ENCODE measurements at regions not wholly inside any gene's neighbourhood (a gene's known extent, or its start where the extent isn't known, plus 50 kb on each side); places are given as distances from the start of the nearest gene placed in this dataset.

DNA sequence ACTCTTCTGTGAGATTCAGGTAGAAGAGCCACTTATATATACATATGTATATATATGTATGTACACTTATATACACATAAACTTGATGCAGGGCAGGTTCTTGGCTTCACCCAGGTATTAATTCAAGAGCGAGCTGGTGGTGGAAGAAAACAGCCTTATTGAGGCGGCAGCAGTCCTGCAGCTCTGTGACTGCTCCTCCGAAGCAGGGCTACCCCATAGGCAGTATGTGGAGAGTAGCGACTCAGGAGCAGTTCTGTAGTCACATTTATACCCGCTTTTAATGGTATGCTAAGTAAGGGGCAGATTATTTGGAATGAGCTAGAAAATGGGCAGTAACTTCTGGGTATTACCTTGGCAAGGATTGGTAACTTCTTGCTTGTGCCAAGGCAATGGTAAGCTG is 280.6 kb upstream of the TFPI start:
- no peak overlapping the region for H3K4me3 ChIP-seq (ENCODE audit: low read depth, low read length)
- H2AFZ ChIP-seq (ENCODE audit: low read length, unreplicated experiment), result no peak overlapping the region
- H3K27me3 ChIP-seq (ENCODE audit: insufficient read depth, low read length), result no peaks in the 10 kb centered on the region
- no peaks in the 10 kb centered on the region for H3K4me1 ChIP-seq (ENCODE audit: control insufficient read depth, insufficient read depth, low read length, unreplicated experiment)
- no peaks in the 10 kb centered on the region for H3K79me2 ChIP-seq (ENCODE audit: control insufficient read depth, insufficient read depth, low read length, unreplicated experiment)
- H3K36me3 ChIP-seq (ENCODE audit: insufficient read depth, low read length), result no peaks in the 10 kb centered on the region
- H3K27ac ChIP-seq (ENCODE audit: low read depth, low read length), result no peak overlapping the region

DNA sequence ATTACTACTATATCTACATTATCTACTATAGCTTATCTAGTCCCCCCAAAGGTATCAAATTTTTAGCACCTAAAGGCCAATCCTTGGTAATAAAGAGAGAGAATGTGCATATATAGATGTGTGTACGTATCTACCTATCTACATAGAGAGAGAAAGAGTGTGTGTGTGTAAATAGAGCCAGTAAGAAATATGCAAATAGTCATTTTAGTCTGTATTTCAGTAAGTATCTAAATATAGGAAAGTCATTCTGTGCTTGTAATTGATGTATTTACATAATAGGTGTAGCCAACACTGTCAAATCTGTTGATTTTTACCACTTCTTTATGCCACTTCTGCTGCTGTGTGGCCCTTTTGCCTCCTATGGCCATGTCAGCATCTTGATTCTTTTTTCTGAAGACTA is 284.5 kb upstream of the TFPI start:
- H3K36me3 ChIP-seq (ENCODE audit: insufficient read depth, low read length), result no peaks in the 10 kb centered on the region
- no peak overlapping the region for H2AFZ ChIP-seq (ENCODE audit: low read length, unreplicated experiment)
- H3K79me2 ChIP-seq (ENCODE audit: control insufficient read depth, insufficient read depth, low read length, unreplicated experiment), result no peaks in the 10 kb centered on the region
- H3K4me1 ChIP-seq (ENCODE audit: control insufficient read depth, insufficient read depth, low read length, unreplicated experiment), result no peaks in the 10 kb centered on the region
- H3K27ac ChIP-seq (ENCODE audit: low read depth, low read length), result no peak overlapping the region
- H3K4me3 ChIP-seq (ENCODE audit: low read depth, low read length), result no peak overlapping the region
- H3K27me3 ChIP-seq (ENCODE audit: insufficient read depth, low read length), result no peaks in the 10 kb centered on the region

DNA sequence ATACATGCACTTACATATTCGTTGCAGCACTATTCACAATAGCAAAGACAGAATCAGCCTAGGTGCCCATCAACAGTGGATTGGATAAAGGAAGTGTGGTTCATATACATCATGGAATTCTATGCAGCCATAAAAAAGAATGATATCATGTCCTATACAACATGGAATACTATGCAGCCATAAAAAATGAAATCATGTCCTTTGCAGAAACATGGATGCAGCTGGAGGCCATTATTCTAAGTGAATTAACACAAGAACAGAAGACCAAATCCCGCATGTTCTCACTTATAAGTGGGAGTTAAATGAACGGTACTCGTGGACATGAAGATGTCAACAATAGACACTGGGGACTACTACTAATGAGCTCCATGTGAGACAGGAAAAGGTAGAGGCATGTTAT is 288.1 kb upstream of the TFPI start:
- Histone ChIP-seq H3K4me1 (ENCODE audit: control insufficient read depth, insufficient read depth, low read length, unreplicated experiment) (no peaks in the 10 kb centered on the region), H3K27me3 (ENCODE audit: insufficient read depth, low read length) (no peaks in the 10 kb centered on the region), H3K79me2 (ENCODE audit: control insufficient read depth, insufficient read depth, low read length, unreplicated experiment) (no peaks in the 10 kb centered on the region), H2AFZ (ENCODE audit: low read length, unreplicated experiment) (peak overlapping the region; percentile 55), H3K27ac (ENCODE audit: low read depth, low read length) (no peak overlapping the region), H3K4me3 (ENCODE audit: low read depth, low read length) (no peak overlapping the region), H3K36me3 (ENCODE audit: insufficient read depth, low read length) (no peaks in the 10 kb centered on the region)

DNA sequence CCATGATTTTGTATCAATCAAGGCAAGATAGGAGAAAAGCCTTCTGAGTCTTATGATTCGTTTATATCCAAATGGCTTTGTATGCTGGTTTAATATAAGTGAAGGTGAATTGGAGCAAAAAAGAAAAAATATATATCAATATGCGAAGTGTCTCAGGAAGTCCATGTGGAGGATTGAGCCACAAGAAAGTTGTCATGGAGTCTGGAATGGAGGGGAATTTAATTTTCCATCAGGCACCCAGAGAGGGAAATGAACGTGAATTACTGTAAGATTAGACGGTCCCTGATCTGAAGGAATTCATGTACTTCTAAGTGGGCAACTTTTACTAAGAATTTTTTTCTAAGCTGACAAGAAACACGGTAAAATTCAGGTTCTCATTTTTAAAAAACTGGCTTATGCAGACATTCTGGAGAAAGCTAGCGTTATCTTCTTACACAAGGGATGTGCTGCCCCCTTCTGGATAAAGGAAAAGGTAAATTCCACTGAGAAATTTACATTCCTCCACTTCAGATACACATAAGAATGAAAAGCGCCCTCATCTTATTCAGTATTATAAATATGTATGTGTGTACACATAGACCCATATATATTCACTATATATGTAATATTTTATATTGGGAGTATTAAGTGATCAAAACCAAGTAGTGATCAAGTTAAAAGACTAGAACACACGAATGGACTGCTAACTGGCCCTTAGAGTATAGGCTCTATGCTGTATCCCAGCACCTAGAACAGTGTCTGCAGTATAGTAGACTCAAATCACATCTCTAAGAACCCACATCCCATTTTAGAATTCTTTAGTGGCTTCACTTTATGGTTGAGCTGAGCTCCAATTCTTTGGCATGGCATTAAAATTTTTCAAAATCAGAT is 289.0 kb upstream of the TFPI start:
- Histone ChIP-seq H3K79me2 (ENCODE audit: control insufficient read depth, insufficient read depth, low read length, unreplicated experiment) (no peaks in the 10 kb centered on the region), H3K27ac (ENCODE audit: low read depth, low read length) (no peak overlapping the region), H3K36me3 (ENCODE audit: insufficient read depth, low read length) (no peaks in the 10 kb centered on the region), H3K27me3 (ENCODE audit: insufficient read depth, low read length) (no peaks in the 10 kb centered on the region), H2AFZ (ENCODE audit: low read length, unreplicated experiment) (peak overlapping the region; percentile 55), H3K4me1 (ENCODE audit: control insufficient read depth, insufficient read depth, low read length, unreplicated experiment) (no peaks in the 10 kb centered on the region), H3K4me3 (ENCODE audit: low read depth, low read length) (no peak overlapping the region)

DNA sequence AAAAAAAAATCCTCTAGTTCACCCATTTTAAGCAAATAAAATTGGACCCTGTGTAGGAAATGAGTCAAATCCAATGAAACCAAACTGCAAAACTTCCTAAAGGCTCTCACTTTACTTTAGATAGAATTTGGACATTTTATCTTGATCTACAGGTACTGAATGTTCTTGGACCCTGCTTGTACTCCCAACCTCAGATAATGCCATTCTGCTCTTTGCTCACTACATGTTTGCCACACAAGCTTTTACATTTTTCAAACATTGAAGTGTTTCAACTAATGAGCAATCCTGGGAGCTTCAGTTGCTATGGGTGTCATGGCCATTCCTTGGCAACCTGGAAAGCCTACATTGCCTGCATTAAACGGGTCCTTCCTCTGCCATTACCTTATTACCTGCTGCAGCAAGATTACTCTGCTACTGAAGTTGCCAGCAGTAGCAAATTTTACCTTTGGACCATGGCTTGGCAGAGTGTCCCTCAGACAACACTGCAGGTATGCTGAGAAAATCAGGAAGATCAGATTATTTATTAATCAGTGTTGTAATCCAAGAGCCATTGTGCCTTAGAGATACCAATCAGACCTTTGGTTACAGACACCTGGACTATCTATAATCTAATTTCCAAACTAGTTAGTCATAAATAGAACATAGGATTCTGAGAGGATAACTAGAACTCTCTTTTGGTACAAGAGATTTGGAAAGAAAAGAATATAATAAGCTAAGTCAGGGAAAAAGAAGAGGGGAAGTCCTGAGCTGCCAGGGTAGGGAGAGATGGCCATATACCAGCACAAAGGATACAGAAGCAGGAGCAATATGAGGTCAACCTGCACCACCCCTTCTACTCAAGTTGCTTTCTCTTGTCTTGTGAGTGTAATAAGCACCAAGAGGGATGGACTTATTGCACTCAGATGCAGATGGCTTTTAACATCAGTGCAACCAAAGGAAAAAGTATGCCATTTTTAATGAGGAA is 293.3 kb upstream of the TFPI start:
- no peak overlapping the region for H3K27ac ChIP-seq (ENCODE audit: low read depth, low read length)
- H3K4me1 ChIP-seq (ENCODE audit: control insufficient read depth, insufficient read depth, low read length, unreplicated experiment), result no peaks in the 10 kb centered on the region
- no peaks in the 10 kb centered on the region for H3K36me3 ChIP-seq (ENCODE audit: insufficient read depth, low read length)
- no peak overlapping the region for H3K4me3 ChIP-seq (ENCODE audit: low read depth, low read length)
- no peak overlapping the region for H2AFZ ChIP-seq (ENCODE audit: low read length, unreplicated experiment)
- H3K79me2 ChIP-seq (ENCODE audit: control insufficient read depth, insufficient read depth, low read length, unreplicated experiment), result no peaks in the 10 kb centered on the region
- no peaks in the 10 kb centered on the region for H3K27me3 ChIP-seq (ENCODE audit: insufficient read depth, low read length)

DNA sequence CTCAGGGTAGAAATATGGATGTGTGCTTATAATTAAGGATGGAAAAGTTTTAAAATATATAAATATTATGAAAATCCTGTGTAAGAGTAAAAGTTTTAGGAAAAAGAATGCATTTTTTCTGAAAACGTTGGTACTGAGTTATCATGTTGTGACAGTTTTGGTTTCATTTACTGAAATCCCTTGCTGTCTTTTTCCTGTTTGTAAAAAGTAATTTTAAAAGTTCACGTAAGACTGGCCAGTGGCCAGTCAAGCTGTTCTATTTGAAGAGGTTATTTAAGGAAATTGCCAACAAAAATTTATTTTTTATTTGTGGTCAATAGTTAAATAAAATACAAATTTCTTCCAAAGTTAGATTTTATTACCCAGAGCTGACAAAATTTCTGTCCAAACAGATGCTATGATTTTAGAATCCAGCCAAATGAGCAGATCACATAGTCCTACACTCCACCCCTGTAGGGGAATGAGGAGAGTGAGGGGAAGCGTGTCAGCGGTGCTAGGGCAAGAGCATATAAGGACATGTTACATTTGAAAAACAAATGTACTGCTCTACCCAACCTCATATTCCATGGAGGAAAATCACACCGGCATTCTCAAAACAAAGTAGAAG is 297.8 kb upstream of the TFPI start:
- Histone ChIP-seq H2AFZ (ENCODE audit: low read length, unreplicated experiment) (peak overlapping the region; percentile 78), H3K27ac (ENCODE audit: low read depth, low read length) (no peak overlapping the region), H3K36me3 (ENCODE audit: insufficient read depth, low read length) (no peaks in the 10 kb centered on the region), H3K4me3 (ENCODE audit: low read depth, low read length) (peak overlapping the region; percentile 45), H3K79me2 (ENCODE audit: control insufficient read depth, insufficient read depth, low read length, unreplicated experiment) (no peaks in the 10 kb centered on the region), H3K27me3 (ENCODE audit: insufficient read depth, low read length) (no peaks in the 10 kb centered on the region), H3K4me1 (ENCODE audit: control insufficient read depth, insufficient read depth, low read length, unreplicated experiment) (no peaks in the 10 kb centered on the region)

DNA sequence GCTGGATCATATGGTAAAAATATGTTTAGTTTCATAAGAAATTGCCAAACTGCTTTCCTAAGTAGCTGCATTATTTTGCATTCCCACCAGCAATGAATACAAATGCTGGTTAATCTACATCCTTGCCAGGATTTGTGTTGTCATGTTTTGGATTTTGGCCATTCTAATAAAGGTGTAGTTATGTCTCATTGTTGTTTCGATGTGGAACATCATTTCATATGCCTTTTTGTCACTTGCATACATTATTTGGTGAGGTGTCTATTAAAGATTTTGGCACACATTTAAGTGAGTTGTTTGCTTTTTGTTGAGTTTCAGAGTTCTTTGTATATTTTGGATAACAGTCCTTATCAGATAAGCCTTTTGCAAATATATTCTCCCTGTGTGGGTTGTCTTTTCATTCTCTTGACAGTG is 299.2 kb upstream of the TFPI start:
- H3K4me3 ChIP-seq (ENCODE audit: low read depth, low read length), result no peak overlapping the region
- no peak overlapping the region for H3K27ac ChIP-seq (ENCODE audit: low read depth, low read length)
- no peaks in the 10 kb centered on the region for H3K27me3 ChIP-seq (ENCODE audit: insufficient read depth, low read length)
- no peaks in the 10 kb centered on the region for H3K79me2 ChIP-seq (ENCODE audit: control insufficient read depth, insufficient read depth, low read length, unreplicated experiment)
- H3K36me3 ChIP-seq (ENCODE audit: insufficient read depth, low read length), result no peaks in the 10 kb centered on the region
- no peaks in the 10 kb centered on the region for H3K4me1 ChIP-seq (ENCODE audit: control insufficient read depth, insufficient read depth, low read length, unreplicated experiment)
- no peak overlapping the region for H2AFZ ChIP-seq (ENCODE audit: low read length, unreplicated experiment)

DNA sequence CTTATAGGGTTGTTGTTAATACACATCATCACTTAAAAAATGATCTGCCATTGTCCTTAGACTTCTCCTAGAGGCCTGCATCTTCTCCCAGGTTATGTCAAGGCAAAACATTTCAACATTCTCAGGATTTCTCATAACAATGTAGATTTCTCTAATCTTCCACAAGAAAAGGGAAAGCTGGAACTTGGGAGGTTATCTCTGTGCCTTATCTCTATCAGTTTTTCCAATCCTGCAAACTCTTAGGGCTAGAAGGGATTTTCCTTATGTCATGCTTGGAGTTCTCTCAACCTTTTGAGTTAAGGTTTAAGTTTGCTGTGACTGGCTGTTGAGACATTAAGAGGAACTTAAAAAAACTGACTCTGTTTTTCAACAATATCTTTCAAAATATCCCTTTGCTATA is 300.6 kb upstream of the TFPI start:
- no peaks in the 10 kb centered on the region for H3K36me3 ChIP-seq (ENCODE audit: insufficient read depth, low read length)
- H3K27me3 ChIP-seq (ENCODE audit: insufficient read depth, low read length), result no peaks in the 10 kb centered on the region
- no peak overlapping the region for H3K27ac ChIP-seq (ENCODE audit: low read depth, low read length)
- no peaks in the 10 kb centered on the region for H3K4me1 ChIP-seq (ENCODE audit: control insufficient read depth, insufficient read depth, low read length, unreplicated experiment)
- H3K79me2 ChIP-seq (ENCODE audit: control insufficient read depth, insufficient read depth, low read length, unreplicated experiment), result no peaks in the 10 kb centered on the region
- H3K4me3 ChIP-seq (ENCODE audit: low read depth, low read length), result no peak overlapping the region
- no peak overlapping the region for H2AFZ ChIP-seq (ENCODE audit: low read length, unreplicated experiment)

DNA sequence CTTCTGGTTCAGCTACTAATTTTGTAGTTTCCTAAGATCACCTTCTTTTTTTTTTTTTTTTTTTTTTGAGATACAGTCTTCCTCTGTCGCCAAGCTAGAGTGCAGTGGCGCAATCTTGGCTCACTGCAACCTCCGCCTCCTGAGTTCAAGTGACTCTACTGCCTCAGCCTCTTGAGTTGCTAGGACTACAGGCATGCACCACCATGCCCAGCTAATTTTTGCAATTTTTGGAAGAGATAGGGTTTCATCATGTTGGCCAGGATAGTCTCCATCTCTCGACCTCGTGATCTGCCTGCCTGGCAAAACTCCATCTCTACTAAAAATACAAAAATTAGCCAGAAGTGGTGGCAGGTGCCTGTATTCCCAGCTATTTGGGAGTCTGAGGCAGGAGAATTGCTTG is 301.5 kb upstream of the TFPI start:
- Histone ChIP-seq H3K4me1 (ENCODE audit: control insufficient read depth, insufficient read depth, low read length, unreplicated experiment) (no peaks in the 10 kb centered on the region), H2AFZ (ENCODE audit: low read length, unreplicated experiment) (no peak overlapping the region), H3K79me2 (ENCODE audit: control insufficient read depth, insufficient read depth, low read length, unreplicated experiment) (no peaks in the 10 kb centered on the region)

DNA sequence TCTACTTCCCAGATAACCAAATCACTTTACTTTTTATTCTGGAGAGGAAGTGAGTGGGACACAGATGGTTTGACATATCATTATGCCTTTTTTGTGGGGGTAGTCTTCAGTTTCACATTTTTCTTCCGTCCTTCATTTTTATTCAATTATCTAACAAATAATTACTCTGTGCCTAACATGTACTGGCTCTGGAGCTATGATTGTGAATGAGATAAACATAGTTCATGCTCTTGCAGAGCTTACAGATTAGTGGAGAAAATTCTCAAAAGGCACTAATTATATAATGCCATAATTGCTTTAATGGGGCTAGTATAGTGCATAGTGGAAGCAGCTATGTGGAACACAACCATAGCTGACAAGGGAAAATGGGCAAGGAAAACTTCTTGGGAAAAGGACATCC is 303.6 kb upstream of the TFPI start:
- Histone ChIP-seq H3K36me3 (ENCODE audit: insufficient read depth, low read length) (no peaks in the 10 kb centered on the region), H3K4me3 (ENCODE audit: low read depth, low read length) (no peak overlapping the region), H2AFZ (ENCODE audit: low read length, unreplicated experiment) (no peak overlapping the region), H3K79me2 (ENCODE audit: control insufficient read depth, insufficient read depth, low read length, unreplicated experiment) (no peaks in the 10 kb centered on the region), H3K27ac (ENCODE audit: low read depth, low read length) (no peak overlapping the region), H3K4me1 (ENCODE audit: control insufficient read depth, insufficient read depth, low read length, unreplicated experiment) (no peaks in the 10 kb centered on the region), H3K27me3 (ENCODE audit: insufficient read depth, low read length) (no peaks in the 10 kb centered on the region)

More for the DNA sequence above, 301.5 kb upstream of the TFPI start:
- H3K36me3 ChIP-seq (ENCODE audit: insufficient read depth, low read length), result no peaks in the 10 kb centered on the region
- H3K27me3 ChIP-seq (ENCODE audit: insufficient read depth, low read length), result no peaks in the 10 kb centered on the region
- H3K4me3 ChIP-seq (ENCODE audit: low read depth, low read length), result no peak overlapping the region
- no peak overlapping the region for H3K27ac ChIP-seq (ENCODE audit: low read depth, low read length)

All from ACC112 (cell line).